HG03095 (cell line): ENCODE measurements at regions not wholly inside any gene's neighbourhood (a gene's known extent, or its start where the extent isn't known, plus 50 kb on each side); places are given as distances from the start of the nearest gene placed in this dataset.

Source experiments
- ATAC-seq: cut with Tn5 transposase; IDR thresholded peaks from one replicate; pipeline ENCODE4 v1.9.1; 2021; ENCODE audit warnings: moderate library complexity; ENCODE audit not compliant: unreplicated experiment

DNA sequence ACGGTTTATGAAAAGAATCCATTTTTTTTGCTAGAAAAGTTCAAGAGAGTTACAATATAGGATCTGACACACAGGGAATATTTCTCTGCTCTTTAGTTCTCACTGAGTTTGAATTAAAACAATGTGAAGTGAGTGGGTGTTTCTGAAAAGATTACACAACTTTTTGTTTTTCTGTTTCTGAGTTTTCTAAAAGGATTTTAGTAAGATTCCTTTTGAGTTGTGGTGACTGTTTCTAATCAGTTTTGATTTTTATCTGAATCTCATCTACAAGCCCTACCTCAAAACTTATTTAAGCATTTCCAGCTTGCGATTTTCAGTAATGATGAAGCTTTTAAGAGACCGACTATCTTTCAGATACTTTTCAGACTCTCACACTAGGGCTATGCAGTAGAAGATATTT lies 141.7 kb downstream of the GPAT3 start:
- no peak for ATAC-seq

DNA sequence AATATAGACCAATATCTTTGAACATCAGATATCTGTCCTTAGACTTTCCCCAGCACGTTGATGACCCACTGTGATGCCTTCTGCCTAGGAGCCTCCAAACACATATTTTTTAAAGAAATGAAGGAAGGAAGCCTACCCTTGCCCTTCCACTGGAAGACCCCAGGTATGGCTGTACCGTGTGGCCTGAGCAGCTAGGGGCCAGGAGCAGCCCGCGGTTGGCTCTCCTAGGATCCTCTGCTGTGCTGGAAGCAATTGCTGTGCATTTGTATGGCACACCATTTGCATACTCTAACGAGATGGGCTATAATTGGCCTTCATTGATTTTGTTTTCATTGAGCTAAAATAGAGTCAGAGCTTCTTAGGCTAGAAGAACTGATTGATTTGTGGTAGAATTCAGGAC lies 128.8 kb downstream of the GPAT3 start:
- no peak for ATAC-seq

DNA sequence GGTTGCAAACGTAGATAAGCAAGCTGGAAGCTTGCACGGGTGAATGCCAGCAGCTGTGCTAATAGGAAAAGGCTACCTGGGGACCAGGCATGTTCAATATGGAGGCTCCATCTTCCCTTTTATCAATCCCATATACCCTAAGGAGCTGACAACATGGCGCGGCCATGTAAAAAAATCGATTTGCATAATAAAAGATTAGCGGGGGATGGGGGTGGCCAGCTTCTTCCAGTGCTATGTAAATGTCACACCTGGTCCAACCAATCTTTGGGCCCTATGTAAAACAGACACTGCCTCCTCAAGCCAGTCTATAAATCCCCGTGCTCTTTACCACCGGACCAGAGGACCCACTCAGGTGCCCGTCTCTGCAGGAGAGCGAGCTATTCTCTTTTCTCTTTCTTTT lies 128.2 kb downstream of the GPAT3 start:
- no peak for ATAC-seq

DNA sequence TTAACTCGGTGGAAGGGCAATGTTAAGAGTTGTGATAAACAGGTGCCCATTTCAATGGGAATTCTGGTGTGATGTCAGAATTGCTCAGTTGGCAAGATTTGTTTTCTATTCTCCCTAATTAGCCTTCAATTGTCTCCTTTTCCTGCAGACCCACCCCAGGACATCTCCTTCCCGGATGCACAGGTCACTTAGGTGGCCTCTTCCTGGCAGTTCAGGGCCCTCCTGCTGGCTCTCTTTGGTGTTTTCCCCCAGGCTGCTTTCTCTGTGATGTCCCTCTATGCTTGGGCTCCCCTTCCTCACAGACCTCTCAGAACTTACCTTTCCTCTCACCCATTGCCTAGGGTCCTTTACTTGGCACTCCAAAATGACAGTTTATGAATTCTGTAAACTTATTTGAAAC lies 126.3 kb downstream of the GPAT3 start:
- no peak for ATAC-seq

DNA sequence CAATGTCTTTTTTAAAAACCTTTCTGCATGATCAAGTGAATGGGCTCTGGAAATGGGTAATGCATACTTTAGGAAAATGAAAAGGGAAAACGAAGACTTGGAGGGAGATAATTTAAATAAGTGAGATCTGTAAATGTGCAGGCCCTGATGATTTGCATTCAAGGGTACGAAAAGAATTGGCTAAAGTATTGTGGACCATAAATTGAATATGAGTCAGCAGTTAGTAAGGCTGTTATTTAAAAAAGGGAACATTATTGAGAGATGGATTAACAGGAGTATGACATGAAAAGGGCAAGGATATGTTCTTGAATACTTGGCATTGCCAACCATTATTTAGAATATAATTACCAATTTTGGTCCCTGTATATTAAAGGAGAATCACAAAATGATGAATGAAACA lies 125.5 kb downstream of the GPAT3 start:
- no peak for ATAC-seq

DNA sequence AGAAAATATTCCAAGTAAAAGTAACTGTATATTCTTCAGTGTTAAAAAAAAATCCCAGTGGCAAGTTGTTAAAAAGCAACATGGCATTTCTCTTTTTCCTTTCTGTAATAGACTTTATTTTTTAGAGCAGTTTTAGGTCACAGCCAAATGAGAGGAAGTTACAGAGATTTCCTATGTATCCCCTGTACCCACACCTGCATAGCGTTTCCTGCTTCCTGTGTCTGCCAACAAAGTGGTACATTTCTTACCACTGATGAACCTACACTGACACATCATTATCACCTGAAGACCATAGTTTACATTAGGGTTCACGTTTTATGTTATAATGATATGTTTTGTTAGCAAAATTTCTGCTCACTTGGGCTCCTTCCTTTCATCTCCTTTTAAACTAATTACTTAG lies 124.7 kb downstream of the GPAT3 start:
- ATAC-seq, result no peak

DNA sequence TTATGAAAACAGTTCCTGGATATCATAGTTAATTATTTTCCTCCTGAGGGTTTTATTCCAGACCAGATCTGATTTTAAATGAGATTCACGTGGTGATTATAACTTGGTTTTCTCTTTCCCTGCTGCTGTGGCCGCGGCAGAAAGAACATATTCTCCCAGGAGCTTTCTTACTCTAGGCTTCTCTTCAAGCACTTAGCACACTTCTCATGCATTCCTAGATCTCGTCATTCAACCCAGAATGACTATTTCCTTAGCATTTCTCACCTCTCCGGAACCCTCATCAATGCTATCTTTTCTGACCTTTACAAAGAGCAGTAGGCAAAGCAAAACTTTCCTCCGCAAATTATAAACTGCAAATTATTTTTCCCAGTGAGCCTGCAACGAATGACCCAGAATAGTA lies 122.9 kb downstream of the GPAT3 start:
- no peak for ATAC-seq

DNA sequence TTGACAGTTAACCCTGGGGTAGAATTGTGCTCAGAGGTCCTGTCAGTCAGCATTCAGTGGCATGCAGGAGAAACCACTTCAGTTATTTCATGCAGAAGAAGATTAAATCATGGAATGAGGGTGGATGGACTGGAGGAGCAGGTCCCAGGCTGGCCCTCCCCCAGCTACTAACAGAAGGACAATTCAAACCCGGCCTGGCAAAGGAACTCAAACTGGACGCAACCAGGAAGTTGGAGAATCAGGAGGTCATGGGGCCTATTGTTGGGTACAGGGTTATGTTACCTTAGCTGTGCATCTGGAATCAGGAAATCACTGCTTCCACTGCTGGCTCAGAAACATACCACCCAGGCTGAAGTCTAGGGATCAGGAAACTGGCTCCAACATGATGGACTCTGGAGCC lies 121.4 kb downstream of the GPAT3 start:
- no peak for ATAC-seq
